ENCODE measurements at regions not wholly inside any gene's neighbourhood (a gene's known extent, or its start where the extent isn't known, plus 50 kb on each side); places are given as distances from the start of the nearest gene placed in this dataset.

DNA sequence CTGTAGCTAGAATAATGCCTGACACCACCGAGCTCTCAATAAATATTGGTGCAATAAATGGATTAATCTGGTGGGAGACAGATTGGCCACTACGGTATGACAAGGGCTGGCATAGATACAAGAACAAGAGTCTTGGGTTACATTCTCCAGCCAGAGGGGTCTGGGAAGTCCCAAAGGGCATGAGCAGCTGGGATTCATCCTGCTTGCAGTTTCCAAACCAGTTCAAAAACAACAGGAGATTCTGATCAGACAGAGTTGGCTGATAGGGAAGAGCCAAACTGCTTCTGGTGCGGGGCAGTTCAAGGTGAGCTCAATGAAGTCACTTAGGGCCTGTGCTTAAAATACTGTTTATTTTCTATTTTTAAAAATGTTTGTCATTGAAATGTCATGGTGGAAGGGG lies 266.9 kb downstream of the TNS1 start:
- no peak overlapping the region for H3K27ac ChIP-seq (ENCODE audit: low read length)
- H3K27me3 ChIP-seq (ENCODE audit: insufficient read depth, low read length, poor library complexity): peaks cover 22% of the 10 kb centered on the region
- H3K4me3 ChIP-seq (ENCODE audit: low read depth in 1 of 2, low read length in 2 of 2): no peak overlapping the region
- H4K20me1 ChIP-seq (ENCODE audit: insufficient read depth, low read length): no peaks in the 10 kb centered on the region
- DNase-seq: no peak
- no peak overlapping the region for H3K4me2 ChIP-seq (ENCODE audit: insufficient read depth, low read length)
- TF ChIP-seq, protein P1, sequence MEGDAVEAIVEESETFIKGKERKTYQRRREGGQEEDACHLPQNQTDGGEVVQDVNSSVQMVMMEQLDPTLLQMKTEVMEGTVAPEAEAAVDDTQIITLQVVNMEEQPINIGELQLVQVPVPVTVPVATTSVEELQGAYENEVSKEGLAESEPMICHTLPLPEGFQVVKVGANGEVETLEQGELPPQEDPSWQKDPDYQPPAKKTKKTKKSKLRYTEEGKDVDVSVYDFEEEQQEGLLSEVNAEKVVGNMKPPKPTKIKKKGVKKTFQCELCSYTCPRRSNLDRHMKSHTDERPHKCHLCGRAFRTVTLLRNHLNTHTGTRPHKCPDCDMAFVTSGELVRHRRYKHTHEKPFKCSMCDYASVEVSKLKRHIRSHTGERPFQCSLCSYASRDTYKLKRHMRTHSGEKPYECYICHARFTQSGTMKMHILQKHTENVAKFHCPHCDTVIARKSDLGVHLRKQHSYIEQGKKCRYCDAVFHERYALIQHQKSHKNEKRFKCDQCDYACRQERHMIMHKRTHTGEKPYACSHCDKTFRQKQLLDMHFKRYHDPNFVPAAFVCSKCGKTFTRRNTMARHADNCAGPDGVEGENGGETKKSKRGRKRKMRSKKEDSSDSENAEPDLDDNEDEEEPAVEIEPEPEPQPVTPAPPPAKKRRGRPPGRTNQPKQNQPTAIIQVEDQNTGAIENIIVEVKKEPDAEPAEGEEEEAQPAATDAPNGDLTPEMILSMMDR (IDR thresholded peaks at IDR 0.05; ENCODE audit: borderline replicate concordance, extremely low read depth, low read length, poor library complexity, severe bottlenecking): no peak
- no peak for TF ChIP-seq EZH2 (IDR thresholded peaks at IDR 0.05; ENCODE audit: borderline replicate concordance, low read depth, low read length, severe bottlenecking)
- ATAC-seq (ENCODE audit: insufficient read depth, low read depth): no peak
- no peak overlapping the region for H2AFZ ChIP-seq (ENCODE audit: low read depth, low read length)
- H3K9ac ChIP-seq (ENCODE audit: low read depth, low read length): no peak overlapping the region
- no peaks in the 10 kb centered on the region for H3K36me3 ChIP-seq (ENCODE audit: insufficient read depth, low read length)
- no peaks in the 10 kb centered on the region for H3K79me2 ChIP-seq (ENCODE audit: insufficient read depth, low read length)
- no peaks in the 10 kb centered on the region for H3K4me1 ChIP-seq (ENCODE audit: insufficient read depth, low read length)
- H3K9me3 ChIP-seq (ENCODE audit: insufficient read depth, low read length, severe bottlenecking): no peaks in the 10 kb centered on the region

DNA sequence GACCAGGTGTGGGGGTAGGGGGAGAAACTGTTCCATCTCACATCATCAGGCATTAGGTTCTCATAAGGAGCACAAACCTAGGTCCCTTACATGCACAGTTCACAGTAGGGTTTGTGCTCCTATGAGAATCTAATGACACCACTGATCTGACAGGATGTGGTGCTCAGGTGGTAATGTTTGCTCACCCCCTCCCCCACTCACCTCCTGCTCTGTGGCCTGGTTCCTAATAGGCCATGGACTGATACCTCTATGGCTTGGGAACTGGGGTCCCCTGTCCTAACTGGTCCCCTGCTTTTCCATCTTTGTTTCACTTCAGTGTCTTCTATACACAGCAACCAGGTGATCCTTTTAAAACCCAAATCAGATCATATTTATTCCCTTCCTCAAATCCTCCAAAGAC lies 267.8 kb downstream of the TNS1 start:
- ATAC-seq (ENCODE audit: insufficient read depth, low read depth) (no peak), DNase-seq (no peak)
- Histone ChIP-seq H3K27ac (ENCODE audit: low read length) (no peak overlapping the region), H3K36me3 (ENCODE audit: insufficient read depth, low read length) (no peaks in the 10 kb centered on the region), H3K4me1 (ENCODE audit: insufficient read depth, low read length) (no peaks in the 10 kb centered on the region), H3K9ac (ENCODE audit: low read depth, low read length) (no peak overlapping the region), H3K9me3 (ENCODE audit: insufficient read depth, low read length, severe bottlenecking) (no peaks in the 10 kb centered on the region), H3K4me3 (ENCODE audit: low read depth in 1 of 2, low read length in 2 of 2) (no peak overlapping the region), H3K79me2 (ENCODE audit: insufficient read depth, low read length) (no peaks in the 10 kb centered on the region), H3K27me3 (ENCODE audit: insufficient read depth, low read length, poor library complexity) (peaks cover 17% of the 10 kb centered on the region), H2AFZ (ENCODE audit: low read depth, low read length) (no peak overlapping the region), H4K20me1 (ENCODE audit: insufficient read depth, low read length) (no peaks in the 10 kb centered on the region), H3K4me2 (ENCODE audit: insufficient read depth, low read length) (no peak overlapping the region)
- TF ChIP-seq, protein P1 (IDR thresholded peaks at IDR 0.05; ENCODE audit: borderline replicate concordance, extremely low read depth, low read length, poor library complexity, severe bottlenecking): no peak
- no peak for TF ChIP-seq EZH2 (IDR thresholded peaks at IDR 0.05; ENCODE audit: borderline replicate concordance, low read depth, low read length, severe bottlenecking)

DNA sequence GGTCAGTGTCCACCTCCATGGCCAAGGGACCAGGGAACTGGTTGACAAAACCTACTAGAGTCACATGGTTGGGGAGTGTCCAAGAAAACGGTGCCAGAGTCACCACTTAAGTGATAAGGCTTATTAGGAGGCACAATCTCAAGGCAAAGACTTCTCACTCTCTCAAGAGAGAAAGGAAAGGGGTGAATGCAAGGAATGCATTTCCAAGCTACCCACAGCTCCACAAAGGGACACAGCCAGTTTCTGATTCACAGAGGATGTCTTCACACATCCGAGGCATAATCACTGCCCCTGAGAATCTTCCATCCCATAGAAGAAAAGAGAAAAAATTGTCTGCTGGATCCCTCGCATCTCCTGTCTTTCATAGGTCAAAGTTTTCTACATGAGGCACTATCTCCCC lies 269.3 kb downstream of the TNS1 start:
- Histone ChIP-seq H2AFZ (ENCODE audit: low read depth, low read length) (no peak overlapping the region), H4K20me1 (ENCODE audit: insufficient read depth, low read length) (no peaks in the 10 kb centered on the region), H3K27me3 (ENCODE audit: insufficient read depth, low read length, poor library complexity) (peaks cover 17% of the 10 kb centered on the region), H3K9me3 (ENCODE audit: insufficient read depth, low read length, severe bottlenecking) (no peaks in the 10 kb centered on the region), H3K4me3 (ENCODE audit: low read depth in 1 of 2, low read length in 2 of 2) (no peak overlapping the region), H3K79me2 (ENCODE audit: insufficient read depth, low read length) (no peaks in the 10 kb centered on the region), H3K36me3 (ENCODE audit: insufficient read depth, low read length) (no peaks in the 10 kb centered on the region), H3K27ac (ENCODE audit: low read length) (no peak overlapping the region), H3K9ac (ENCODE audit: low read depth, low read length) (no peak overlapping the region), H3K4me1 (ENCODE audit: insufficient read depth, low read length) (no peaks in the 10 kb centered on the region), H3K4me2 (ENCODE audit: insufficient read depth, low read length) (no peak overlapping the region)
- no peak for ATAC-seq (ENCODE audit: insufficient read depth, low read depth)
- DNase-seq: no peak
- no peak for TF ChIP-seq EZH2 (IDR thresholded peaks at IDR 0.05; ENCODE audit: borderline replicate concordance, low read depth, low read length, severe bottlenecking)
- TF ChIP-seq, protein P1 (IDR thresholded peaks at IDR 0.05; ENCODE audit: borderline replicate concordance, extremely low read depth, low read length, poor library complexity, severe bottlenecking): no peak

DNA sequence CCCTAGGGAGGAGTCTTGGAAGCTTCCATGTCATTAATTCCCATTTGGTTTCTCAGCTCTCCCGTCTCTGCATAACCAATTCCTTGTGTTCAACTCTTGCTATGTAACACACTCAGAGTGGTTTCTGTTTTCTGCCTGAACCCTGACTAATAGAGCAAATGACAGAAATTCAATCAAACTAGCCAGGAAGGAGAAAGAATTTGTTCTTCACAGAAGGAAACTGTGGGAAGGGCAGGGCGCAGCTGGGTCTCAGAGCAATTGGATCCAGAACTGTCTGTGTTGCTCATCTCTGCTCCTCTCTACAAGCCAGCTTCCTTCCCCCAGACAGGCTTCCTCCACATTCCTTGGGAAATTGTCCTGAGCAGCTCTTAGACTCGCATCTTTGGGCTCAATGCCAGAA lies 269.8 kb downstream of the TNS1 start:
- Histone ChIP-seq H3K27me3 (ENCODE audit: insufficient read depth, low read length, poor library complexity) (peaks cover 13% of the 10 kb centered on the region), H3K79me2 (ENCODE audit: insufficient read depth, low read length) (no peaks in the 10 kb centered on the region), H3K36me3 (ENCODE audit: insufficient read depth, low read length) (no peaks in the 10 kb centered on the region), H4K20me1 (ENCODE audit: insufficient read depth, low read length) (no peaks in the 10 kb centered on the region), H3K9me3 (ENCODE audit: insufficient read depth, low read length, severe bottlenecking) (no peaks in the 10 kb centered on the region), H3K4me3 (ENCODE audit: low read depth in 1 of 2, low read length in 2 of 2) (no peak overlapping the region), H3K27ac (ENCODE audit: low read length) (no peak overlapping the region), H3K9ac (ENCODE audit: low read depth, low read length) (no peak overlapping the region), H3K4me1 (ENCODE audit: insufficient read depth, low read length) (no peaks in the 10 kb centered on the region), H3K4me2 (ENCODE audit: insufficient read depth, low read length) (no peak overlapping the region), H2AFZ (ENCODE audit: low read depth, low read length) (no peak overlapping the region)
- DNase-seq: no peak
- ATAC-seq (ENCODE audit: insufficient read depth, low read depth): no peak
- TF ChIP-seq, protein P1 (IDR thresholded peaks at IDR 0.05; ENCODE audit: borderline replicate concordance, extremely low read depth, low read length, poor library complexity, severe bottlenecking): no peak
- TF ChIP-seq EZH2 (IDR thresholded peaks at IDR 0.05; ENCODE audit: borderline replicate concordance, low read depth, low read length, severe bottlenecking): no peak
